Spinal cord (tissue), 9 donors: ENCODE measurements at regions not wholly inside any gene's neighbourhood (a gene's known extent, or its start where the extent isn't known, plus 50 kb on each side); places are given as distances from the start of the nearest gene placed in this dataset.
A peak's percentile ranks its signal among the peaks of the same experiment; 100 is the strongest.

Experiments used
- DNase-seq, 6 donors: peaks; one replicate each; pipeline versions ENCODE4 v3.0.0 to v3.0.0-alpha.2; 2013 to 2015; ENCODE audit warnings: low spot score in 6 of 6, low read depth in 4 of 6
- H3K27ac ChIP-seq: one replicate; pipeline ENCODE4 v1.5.1; 2013; ENCODE audit warnings: low read depth, low read length, control low read depth
- H3K27me3 ChIP-seq: one replicate; pipeline ENCODE4 v1.6.1; 2013; ENCODE audit warnings: low read length; ENCODE audit not compliant: control insufficient read depth, insufficient read depth
- H3K36me3 ChIP-seq: one replicate; pipeline ENCODE4 v1.6.1; 2013; ENCODE audit warnings: low read length; ENCODE audit not compliant: control insufficient read depth, insufficient read depth
- H3K4me1 ChIP-seq: one replicate; pipeline ENCODE4 v1.6.1; 2013; ENCODE audit warnings: low read length; ENCODE audit not compliant: control insufficient read depth, insufficient read depth
- H3K4me3 ChIP-seq: one replicate; pipeline ENCODE4 v1.5.1; 2013; ENCODE audit warnings: low read depth, low read length, control low read depth
- H3K9me3 ChIP-seq: one replicate; pipeline ENCODE4 v1.6.1; 2013; ENCODE audit warnings: low read length; ENCODE audit not compliant: control insufficient read depth, insufficient read depth
- WGBS: methylation state at CpG from one replicate; pipeline ENCODE4 v1.1.5; 2013; ENCODE audit warnings: missing lambda C conversion rate; ENCODE audit not compliant: insufficient coverage; 5-methylcytosine and 5-hydroxymethylcytosine counted together
- donor health status: healthy.

DNA sequence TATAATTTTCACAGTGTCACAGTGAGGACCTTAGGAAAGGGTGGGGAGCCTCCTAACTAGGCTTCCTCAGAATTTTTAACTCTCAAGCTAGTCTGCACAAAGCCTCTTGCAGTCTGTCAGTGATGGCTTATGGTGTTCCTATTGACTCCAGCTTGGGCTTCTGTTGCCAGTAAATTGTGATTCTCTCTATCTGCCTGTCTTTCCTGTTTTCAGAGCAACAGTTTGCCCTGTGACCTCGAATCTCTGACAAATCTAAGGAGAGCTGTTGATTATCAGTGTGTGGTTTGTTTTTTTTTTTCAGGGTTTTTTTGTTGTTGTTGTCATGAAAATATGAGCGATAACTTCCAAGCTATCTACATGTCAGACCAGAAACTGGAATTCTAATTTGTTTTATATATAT, 423.2 kb upstream of the B3GALT2 start:
- H3K36me3 ChIP-seq, result no peaks in the 10 kb centered on the region
- H3K27ac ChIP-seq, result no peak overlapping the region
- no peaks in the 10 kb centered on the region for H3K4me1 ChIP-seq
- H3K27me3 ChIP-seq, result no peaks in the 10 kb centered on the region
- H3K4me3 ChIP-seq, result no peak overlapping the region
- DNase-seq, result no peak
- no peaks in the 10 kb centered on the region for H3K9me3 ChIP-seq
- WGBS, result no CpG with 5 or more reads among the region's 2 CpGs

GRCh38 chr1:193607787-193608186, 421.4 kb upstream of the B3GALT2 start:
- H3K27ac ChIP-seq, result no peak overlapping the region
- no peak overlapping the region for H3K4me3 ChIP-seq
- no peak for DNase-seq
- H3K9me3 ChIP-seq, result no peaks in the 10 kb centered on the region
- H3K4me1 ChIP-seq, result no peaks in the 10 kb centered on the region
- no peaks in the 10 kb centered on the region for H3K27me3 ChIP-seq
- WGBS, result 95% methylated on average over 2 of the region's 3 CpGs
- H3K36me3 ChIP-seq, result no peaks in the 10 kb centered on the region

DNA sequence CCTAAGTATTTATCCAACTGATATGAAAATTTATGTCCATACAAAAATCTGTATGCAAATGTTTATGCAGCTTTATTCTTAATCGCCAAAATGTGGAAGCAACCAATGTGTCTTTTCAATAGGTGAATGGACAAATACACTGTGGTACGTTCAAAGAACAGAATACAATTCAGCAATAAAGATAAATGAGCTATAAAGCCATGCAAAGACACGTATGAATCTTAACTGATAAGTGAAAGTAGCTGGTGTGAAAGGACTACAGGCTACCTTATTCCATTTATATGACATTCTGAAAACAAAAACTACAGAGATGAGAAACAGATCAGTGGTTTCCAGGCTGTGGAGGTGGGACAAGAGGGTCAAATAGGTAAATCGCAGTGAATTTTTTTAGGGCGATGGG, 419.6 kb upstream of the B3GALT2 start:
- H3K4me1 ChIP-seq, result no peaks in the 10 kb centered on the region
- no peaks in the 10 kb centered on the region for H3K9me3 ChIP-seq
- H3K36me3 ChIP-seq, result no peaks in the 10 kb centered on the region
- no CpG with 5 or more reads among the region's 5 CpGs for WGBS
- no peak overlapping the region for H3K4me3 ChIP-seq
- no peaks in the 10 kb centered on the region for H3K27me3 ChIP-seq
- H3K27ac ChIP-seq, result no peak overlapping the region
- DNase-seq, result no peak

- Histone ChIP-seq H3K4me1 (no peaks in the 10 kb centered on the region), H3K36me3 (no peaks in the 10 kb centered on the region), H3K27ac (no peak overlapping the region), H3K9me3 (no peaks in the 10 kb centered on the region), H3K27me3 (no peaks in the 10 kb centered on the region), H3K4me3 (no peak overlapping the region)
- WGBS, result no CpG with 5 or more reads among the region's 2 CpGs
- no peak for DNase-seq
These were observed 416.3 kb upstream of the B3GALT2 start for GRCh38 chr1:193602705-193603104.

GRCh38 chr1:193593147-193593885, 406.9 kb upstream of the B3GALT2 start:
- DNase-seq, result no peak
- H3K4me1 ChIP-seq, result peaks cover 3% of the 10 kb centered on the region
- H3K27ac ChIP-seq, result no peak overlapping the region
- no peaks in the 10 kb centered on the region for H3K36me3 ChIP-seq
- no peak overlapping the region for H3K4me3 ChIP-seq
- no peaks in the 10 kb centered on the region for H3K9me3 ChIP-seq
- WGBS, result no CpG with 5 or more reads among the region's 3 CpGs
- no peaks in the 10 kb centered on the region for H3K27me3 ChIP-seq

DNA sequence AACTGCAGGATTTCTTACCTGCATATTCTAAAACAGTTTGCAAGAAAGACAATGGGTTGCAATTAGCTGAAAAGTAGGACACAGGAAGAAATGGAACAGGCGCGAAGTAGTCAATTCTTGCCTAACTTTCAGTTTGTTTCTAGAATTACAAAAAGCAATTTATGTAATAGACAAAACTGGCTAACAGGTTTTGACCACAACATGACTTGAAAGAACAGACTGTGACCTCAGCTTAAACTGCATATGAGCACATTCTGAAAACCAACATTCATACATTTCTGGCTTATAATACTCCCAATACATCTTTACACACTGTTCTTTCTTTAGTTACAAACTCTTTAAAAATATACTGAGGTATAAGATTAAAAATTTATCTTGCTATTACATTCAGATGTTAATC, 405.9 kb upstream of the B3GALT2 start:
- WGBS, result no CpG with 5 or more reads among the region's 2 CpGs
- H3K4me1 ChIP-seq, result peaks cover 5% of the 10 kb centered on the region
- H3K27me3 ChIP-seq, result no peaks in the 10 kb centered on the region
- H3K9me3 ChIP-seq, result no peaks in the 10 kb centered on the region
- no peaks in the 10 kb centered on the region for H3K36me3 ChIP-seq
- no peak overlapping the region for H3K4me3 ChIP-seq
- H3K27ac ChIP-seq, result no peak overlapping the region
- DNase-seq, result no peak

DNA sequence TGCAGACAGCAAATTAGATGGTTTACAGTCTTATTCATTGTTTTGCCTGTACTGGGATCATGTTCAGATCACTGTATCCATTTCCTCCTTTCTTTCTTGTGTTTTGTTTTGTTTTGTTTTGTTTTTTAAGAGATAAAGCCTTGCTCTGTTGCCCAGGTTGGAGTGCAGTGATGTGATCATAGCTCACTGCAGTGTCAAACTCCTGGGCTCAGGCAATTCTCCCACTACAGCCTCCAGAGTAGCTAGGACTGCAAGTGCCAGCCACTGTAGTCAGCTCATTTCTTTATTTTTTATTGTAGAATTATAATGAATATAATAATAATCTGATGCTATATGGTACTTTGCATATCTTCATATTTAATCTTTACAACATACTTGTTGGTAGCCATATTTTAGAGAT, 403.7 kb upstream of the B3GALT2 start:
- DNase-seq, result no peak
- H3K4me1 ChIP-seq, result peaks cover 5% of the 10 kb centered on the region
- H3K27ac ChIP-seq, result no peak overlapping the region
- no peaks in the 10 kb centered on the region for H3K9me3 ChIP-seq
- no peak overlapping the region for H3K4me3 ChIP-seq
- no peaks in the 10 kb centered on the region for H3K27me3 ChIP-seq
- H3K36me3 ChIP-seq, result no peaks in the 10 kb centered on the region

DNA sequence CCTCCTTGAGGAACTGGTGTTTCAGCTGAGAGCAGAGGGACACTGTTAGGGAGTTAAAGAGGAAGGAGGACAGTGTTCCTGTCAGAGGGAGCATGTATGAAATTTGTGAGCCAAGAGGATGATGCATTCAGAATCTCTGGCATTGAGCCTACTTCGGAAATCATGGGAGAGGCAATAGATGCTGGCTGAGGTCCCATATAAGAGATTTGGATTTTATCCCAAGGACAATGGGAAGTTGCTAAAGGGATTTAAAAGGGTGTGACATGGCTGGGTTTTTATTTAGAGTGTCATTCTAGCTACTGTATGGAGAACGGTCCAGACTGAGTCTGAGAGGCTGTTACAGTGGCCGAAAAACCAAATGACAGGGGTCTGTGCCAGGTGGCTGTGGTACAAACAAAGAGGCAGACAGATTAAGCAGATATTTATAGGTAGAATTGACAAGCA, 403.2 kb upstream of the B3GALT2 start:
- 35% methylated on average over 3 of the region's 3 CpGs for WGBS
- no peaks in the 10 kb centered on the region for H3K27me3 ChIP-seq
- no peak overlapping the region for H3K4me3 ChIP-seq
- H3K4me1 ChIP-seq, result peaks cover 5% of the 10 kb centered on the region
- no peaks in the 10 kb centered on the region for H3K9me3 ChIP-seq
- peak in 2 of 6 donors; percentile 60 to 64 for DNase-seq
- H3K36me3 ChIP-seq, result no peaks in the 10 kb centered on the region
- H3K27ac ChIP-seq, result no peak overlapping the region

DNA sequence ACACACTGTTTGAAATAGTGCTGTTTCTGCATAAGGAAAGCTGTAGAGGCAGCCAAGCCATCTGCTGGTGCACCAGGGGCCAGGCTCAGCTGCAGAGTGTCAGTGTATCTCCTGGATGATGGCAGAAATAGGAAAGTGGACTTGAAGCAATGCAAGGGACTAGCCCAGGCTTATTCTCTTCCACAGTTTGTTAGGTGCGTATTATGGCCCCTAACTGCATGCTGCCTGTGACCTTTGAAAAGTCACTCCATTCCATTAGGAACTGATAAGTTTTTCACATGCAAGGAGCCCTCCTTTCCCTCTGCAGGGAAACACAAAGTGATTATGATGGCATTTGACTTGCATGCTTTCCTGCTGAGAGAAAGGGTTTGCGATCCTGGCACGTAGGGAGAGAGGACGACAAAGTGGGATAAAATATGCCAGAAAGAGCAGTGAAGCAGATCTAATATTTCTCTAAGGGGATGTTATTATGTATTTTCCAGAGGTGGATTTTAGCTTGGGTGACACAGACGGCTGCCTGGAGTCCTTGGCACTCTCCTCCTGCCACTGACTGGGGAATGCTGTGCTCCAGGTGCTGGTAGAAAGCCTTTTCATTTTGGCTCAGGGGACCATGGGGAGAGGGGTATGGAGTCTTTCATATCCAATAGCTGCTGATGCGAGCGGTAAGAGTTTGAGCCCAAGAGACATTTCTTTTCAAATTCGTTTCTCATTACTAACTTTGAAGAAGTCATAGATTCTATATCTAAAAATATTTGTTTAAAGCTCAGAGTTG, 402.1 kb upstream of the B3GALT2 start:
- peaks cover 5% of the 10 kb centered on the region for H3K4me1 ChIP-seq
- no peaks in the 10 kb centered on the region for H3K36me3 ChIP-seq
- WGBS, result 34% methylated on average over 4 of the region's 8 CpGs
- no peaks in the 10 kb centered on the region for H3K27me3 ChIP-seq
- peak in 2 of 6 donors; percentile 71 to 82 for DNase-seq
- no peaks in the 10 kb centered on the region for H3K9me3 ChIP-seq
- no peak overlapping the region for H3K4me3 ChIP-seq
- H3K27ac ChIP-seq, result no peak overlapping the region

DNA sequence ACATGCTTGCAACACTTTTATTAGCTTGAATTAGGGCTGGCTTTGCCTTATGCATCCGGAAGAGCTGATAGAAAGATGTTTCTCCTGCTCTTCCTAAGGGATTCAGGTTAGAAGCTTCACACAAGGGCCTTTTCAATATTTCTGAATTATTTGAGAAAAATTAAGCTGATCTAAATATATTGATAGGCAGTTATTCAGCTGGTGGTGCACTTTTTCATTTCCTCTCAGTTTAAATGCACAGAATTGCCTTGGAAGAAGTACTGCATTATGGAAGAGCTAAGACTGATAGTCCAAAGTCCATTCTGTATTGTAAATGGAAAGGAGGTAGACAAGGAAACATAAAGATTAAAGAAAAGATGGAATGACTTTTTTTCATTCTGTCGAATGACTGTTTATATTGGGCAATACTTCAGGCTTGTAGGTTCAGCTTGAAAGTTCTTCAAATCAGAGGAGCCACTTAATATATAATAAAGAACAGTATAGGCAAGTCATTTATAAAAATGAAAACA, 398.4 kb upstream of the B3GALT2 start:
- Histone ChIP-seq H3K9me3 (no peaks in the 10 kb centered on the region), H3K27me3 (no peaks in the 10 kb centered on the region), H3K4me3 (no peak overlapping the region), H3K4me1 (peaks cover 5% of the 10 kb centered on the region), H3K36me3 (no peaks in the 10 kb centered on the region), H3K27ac (no peak overlapping the region)
- DNase-seq, result no peak
- no CpG with 5 or more reads among the region's 2 CpGs for WGBS
